Upper lobe of right lung (tissue), 1 donor: ENCODE measurements at regions not wholly inside any gene's neighbourhood (a gene's known extent, or its start where the extent isn't known, plus 50 kb on each side); places are given as distances from the start of the nearest gene placed in this dataset.

Source experiments
- ATAC-seq: fragments of 200-7000 bp; cut with Tn5 transposase; one replicate; pipeline ENCODE4 v1.9.1; 2020; ENCODE audit warnings: mild to moderate bottlenecking, moderate library complexity
- DNase-seq: peaks from one replicate; pipeline ENCODE4 v3.0.0-alpha.2; 2020
- H3K27ac ChIP-seq: fragments of 200-600 bp; one replicate; pipeline ENCODE4 v1.8.0; 2022
- H3K27me3 ChIP-seq: fragments of 200-600 bp; one replicate; pipeline ENCODE4 v1.8.0; 2022; ENCODE audit warnings: mild to moderate bottlenecking
- H3K36me3 ChIP-seq: fragments of 200-600 bp; one replicate; pipeline ENCODE4 v1.8.0; 2022
- H3K4me1 ChIP-seq: fragments of 200-600 bp; one replicate; pipeline ENCODE4 v1.8.0; 2022
- H3K4me3 ChIP-seq: fragments of 200-600 bp; one replicate; pipeline ENCODE4 v1.8.0; 2022; ENCODE audit warnings: mild to moderate bottlenecking
- H3K9me3 ChIP-seq: fragments of 200-600 bp; one replicate; pipeline ENCODE4 v1.8.0; 2022
- CTCF ChIP-seq: fragments of 200-600 bp; IDR thresholded peaks from one replicate; pipeline ENCODE4 v1.8.0; 2022; ENCODE audit warnings: antibody characterized with exemption
- intact Hi-C: fragments of 100-400 bp; cut with DNase I; formaldehyde crosslinking; loops from one replicate; pipeline ENCODE4 v1.11.0; 2022
- donor health status: DM: no; HTN: yes; CAD: no; lungs with severe emphysema.

- no peak overlapping the region for H3K4me3 ChIP-seq
- no peak for DNase-seq
- H3K36me3 ChIP-seq: no peaks in the 10 kb centered on the region
- ATAC-seq: no peak
- H3K27me3 ChIP-seq: no peaks in the 10 kb centered on the region
- TF ChIP-seq CTCF: no peak
- no peaks in the 10 kb centered on the region for H3K4me1 ChIP-seq
- no peaks in the 10 kb centered on the region for H3K9me3 ChIP-seq
- H3K27ac ChIP-seq: no peak overlapping the region
- intact Hi-C loops: no loop called here
Observed at GRCh38 chr10:62903828-62904227, 87.7 kb upstream of the EGR2 start.

GRCh38 chr10:62900829-62901571 lies 84.8 kb upstream of the EGR2 start:
- H3K9me3 ChIP-seq: no peaks in the 10 kb centered on the region
- no peaks in the 10 kb centered on the region for H3K27me3 ChIP-seq
- no peak for ATAC-seq
- H3K4me1 ChIP-seq: no peaks in the 10 kb centered on the region
- H3K36me3 ChIP-seq: no peaks in the 10 kb centered on the region
- DNase-seq: no peak
- intact Hi-C loops: no loop called here
- TF ChIP-seq CTCF: no peak
- H3K27ac ChIP-seq: no peak overlapping the region
- H3K4me3 ChIP-seq: no peak overlapping the region

GRCh38 chr10:62899311-62899710 lies 83.1 kb upstream of the EGR2 start:
- no peak for ATAC-seq
- Histone ChIP-seq H3K4me3 (no peak overlapping the region), H3K9me3 (no peaks in the 10 kb centered on the region), H3K27me3 (no peaks in the 10 kb centered on the region), H3K27ac (no peak overlapping the region), H3K4me1 (no peaks in the 10 kb centered on the region), H3K36me3 (no peaks in the 10 kb centered on the region)
- TF ChIP-seq CTCF: no peak
- no peak for DNase-seq
- intact Hi-C loops: no loop called here

GRCh38 chr10:62895063-62895462 lies 78.9 kb upstream of the EGR2 start:
- Histone ChIP-seq H3K9me3 (no peaks in the 10 kb centered on the region), H3K27ac (no peak overlapping the region), H3K4me1 (no peaks in the 10 kb centered on the region), H3K4me3 (no peak overlapping the region), H3K27me3 (no peaks in the 10 kb centered on the region), H3K36me3 (no peaks in the 10 kb centered on the region)
- no peak for DNase-seq
- no peak for TF ChIP-seq CTCF
- ATAC-seq: no peak
- intact Hi-C loops: no loop called here

- H3K9me3 ChIP-seq: no peaks in the 10 kb centered on the region
- no peak for TF ChIP-seq CTCF
- intact Hi-C loops: no loop called here
- no peaks in the 10 kb centered on the region for H3K27me3 ChIP-seq
- ATAC-seq: no peak
- H3K4me3 ChIP-seq: no peak overlapping the region
- H3K4me1 ChIP-seq: no peaks in the 10 kb centered on the region
- H3K36me3 ChIP-seq: no peaks in the 10 kb centered on the region
- H3K27ac ChIP-seq: no peak overlapping the region
- DNase-seq: no peak
Observed at GRCh38 chr10:62894156-62894555, 78.0 kb upstream of the EGR2 start.

GRCh38 chr10:62893036-62893435 lies 76.9 kb upstream of the EGR2 start:
- DNase-seq (no peak), ATAC-seq (no peak)
- TF ChIP-seq CTCF: no peak
- no peaks in the 10 kb centered on the region for H3K4me1 ChIP-seq
- intact Hi-C loops: no loop called here
- no peaks in the 10 kb centered on the region for H3K9me3 ChIP-seq
- H3K36me3 ChIP-seq: no peaks in the 10 kb centered on the region
- H3K27me3 ChIP-seq: no peaks in the 10 kb centered on the region
- no peak overlapping the region for H3K4me3 ChIP-seq
- no peak overlapping the region for H3K27ac ChIP-seq
